Posterior vena cava (tissue), 2 donors: ENCODE measurements at regions not wholly inside any gene's neighbourhood (a gene's known extent, or its start where the extent isn't known, plus 50 kb on each side); places are given as distances from the start of the nearest gene placed in this dataset.
"Not testable (repeated sequence)": the region's sequence is repeated elsewhere in the genome, so short reads cannot be mapped to it uniquely, and the experiment has no call there.

Experiments
- DNase-seq: peaks from one replicate; pipeline ENCODE4 v3.0.0-alpha.2; 2020; ENCODE audit warnings: low spot score
- intact Hi-C, 2 donors: fragments of 100-400 bp; cut with DNase I; formaldehyde crosslinking; loops; one replicate each; pipeline versions ENCODE4 v1.14.1 to v1.14.2; 2022 to 2023
- donor health status: DM: yes; HTN: yes; CAD: no.
- donor health status: DM: yes; HTN: yes; CAD: no.

- no peak for DNase-seq
- intact Hi-C loops = no loop called here
These were observed 615.0 kb downstream of the SH2D4B start for GRCh38 chr10:81152656-81153055.

- no peak for DNase-seq
- intact Hi-C loops = no loop called here
These were observed 620.0 kb downstream of the SH2D4B start for GRCh38 chr10:81157681-81158080.

- intact Hi-C loops = no loop called here
- DNase-seq = no peak
These were observed 640.0 kb downstream of the SH2D4B start for GRCh38 chr10:81177651-81178244.

- DNase-seq = no peak
- intact Hi-C loops = no loop called here
These were observed 641.6 kb downstream of the SH2D4B start for GRCh38 chr10:81179324-81179723.

GRCh38 chr10:81179805-81180452 is 642.2 kb downstream of the SH2D4B start:
- intact Hi-C loops = no loop called here
- DNase-seq = no peak

- intact Hi-C loops = no loop called here
- peak; percentile 76 for DNase-seq
These were observed 644.6 kb downstream of the SH2D4B start for GRCh38 chr10:81182296-81182695.

- intact Hi-C loops = no loop called here
- DNase-seq = no peak
These were observed 654.6 kb downstream of the SH2D4B start for GRCh38 chr10:81192221-81192788.

- intact Hi-C loops = no loop called here
- DNase-seq = no peak
These were observed 663.1 kb downstream of the SH2D4B start for GRCh38 chr10:81200801-81201200.

GRCh38 chr10:81207359-81207758 is 667.6 kb upstream of the NRG3 start:
- intact Hi-C loops = not testable (repeated sequence)

GRCh38 chr10:81213370-81213769 is 661.6 kb upstream of the NRG3 start:
- no peak for DNase-seq
- intact Hi-C loops = no loop called here

More at GRCh38 chr10:81207359-81207758, 667.6 kb upstream of the NRG3 start:
- not testable (repeated sequence) for DNase-seq

GRCh38 chr10:81215498-81215897 is 659.5 kb upstream of the NRG3 start:
- DNase-seq = no peak
- intact Hi-C loops = no loop called here

- DNase-seq = no peak
- intact Hi-C loops = no loop called here
These were observed 658.0 kb upstream of the NRG3 start for GRCh38 chr10:81216949-81217348.

- intact Hi-C loops = no loop called here
These were observed 656.7 kb upstream of the NRG3 start for GRCh38 chr10:81218307-81218706.

GRCh38 chr10:81219758-81220157 is 655.2 kb upstream of the NRG3 start:
- no peak for DNase-seq
- intact Hi-C loops = no loop called here

More at GRCh38 chr10:81218307-81218706, 656.7 kb upstream of the NRG3 start:
- no peak for DNase-seq

GRCh38 chr10:81248886-81249285 is 626.1 kb upstream of the NRG3 start:
- intact Hi-C loops = no loop called here
- DNase-seq = no peak

- intact Hi-C loops = no loop called here
- DNase-seq = no peak
These were observed 623.4 kb upstream of the NRG3 start for GRCh38 chr10:81251457-81252115.

GRCh38 chr10:81264991-81265390 is 610.0 kb upstream of the NRG3 start:
- intact Hi-C loops, DNase-seq: not testable (repeated sequence)

- intact Hi-C loops = no loop called here
These were observed 604.9 kb upstream of the NRG3 start for GRCh38 chr10:81270051-81270450.

GRCh38 chr10:81280497-81281479 is 594.2 kb upstream of the NRG3 start:
- intact Hi-C loops = no loop called here
- DNase-seq = no peak

More at GRCh38 chr10:81270051-81270450, 604.9 kb upstream of the NRG3 start:
- no peak for DNase-seq
